GM19438 (cell line): ENCODE measurements at regions not wholly inside any gene's neighbourhood (a gene's known extent, or its start where the extent isn't known, plus 50 kb on each side); places are given as distances from the start of the nearest gene placed in this dataset.

Experiments
- ATAC-seq: cut with Tn5 transposase; IDR thresholded peaks from one replicate; pipeline ENCODE4 v1.9.1; 2021; ENCODE audit warnings: low read depth; ENCODE audit not compliant: unreplicated experiment

- ATAC-seq, result peak; percentile 75
Measured at GRCh38 chr3:117278424-117279190, 569.0 kb downstream of the TUSC7 start.

- ATAC-seq, result no peak
Measured at GRCh38 chr3:117281371-117281770, 571.8 kb downstream of the TUSC7 start.

- ATAC-seq, result no peak
Measured at GRCh38 chr3:117282566-117282965, 573.0 kb downstream of the TUSC7 start.

GRCh38 chr3:117285737-117286136 lies 576.2 kb downstream of the TUSC7 start:
- ATAC-seq, result no peak

DNA sequence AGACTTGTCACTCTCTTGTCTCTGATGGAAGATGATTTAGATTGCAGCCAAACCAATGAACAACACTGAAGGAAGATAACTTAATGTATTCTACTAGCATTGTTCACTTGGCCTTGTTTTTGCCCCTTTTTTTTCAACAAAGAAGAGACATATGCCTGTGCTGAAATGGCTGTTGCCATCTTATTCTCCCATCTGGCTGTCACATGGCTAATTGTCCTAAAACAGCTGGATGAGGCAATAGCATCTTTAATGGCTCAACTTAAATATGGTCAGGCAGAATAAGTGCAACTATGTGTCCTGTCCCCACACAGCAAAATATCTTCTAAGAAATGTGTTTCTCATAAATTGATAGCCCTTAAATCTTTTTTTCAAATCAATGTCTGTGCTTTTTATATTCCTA lies 576.9 kb downstream of the TUSC7 start:
- ATAC-seq, result no peak

DNA sequence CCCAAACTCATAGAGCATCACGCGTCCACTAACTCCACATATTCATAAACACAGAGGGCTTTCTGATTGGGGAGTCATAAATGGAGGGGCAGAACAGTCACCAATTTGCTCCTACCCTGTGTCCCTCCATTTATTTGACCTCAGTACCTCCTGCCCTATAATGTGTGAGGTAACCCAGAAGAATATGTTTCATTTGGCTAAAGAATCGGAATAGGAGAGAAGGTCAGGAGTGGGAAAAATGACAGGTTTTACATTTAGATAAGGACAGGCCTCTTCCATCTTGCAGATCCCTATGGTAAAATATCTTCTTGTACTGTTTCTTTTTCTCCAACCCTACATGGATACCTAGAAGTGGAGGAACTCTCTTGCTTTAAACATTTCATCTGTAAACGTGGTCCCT lies 578.0 kb downstream of the TUSC7 start:
- no peak for ATAC-seq

GRCh38 chr3:117291476-117291875 lies 581.9 kb downstream of the TUSC7 start:
- ATAC-seq, result no peak

GRCh38 chr3:117297065-117297464 lies 587.5 kb downstream of the TUSC7 start:
- no peak for ATAC-seq

- ATAC-seq, result no peak
Measured at GRCh38 chr3:117297541-117297940, 588.0 kb downstream of the TUSC7 start.

GRCh38 chr3:117298273-117298672 lies 588.7 kb downstream of the TUSC7 start:
- ATAC-seq, result no peak

DNA sequence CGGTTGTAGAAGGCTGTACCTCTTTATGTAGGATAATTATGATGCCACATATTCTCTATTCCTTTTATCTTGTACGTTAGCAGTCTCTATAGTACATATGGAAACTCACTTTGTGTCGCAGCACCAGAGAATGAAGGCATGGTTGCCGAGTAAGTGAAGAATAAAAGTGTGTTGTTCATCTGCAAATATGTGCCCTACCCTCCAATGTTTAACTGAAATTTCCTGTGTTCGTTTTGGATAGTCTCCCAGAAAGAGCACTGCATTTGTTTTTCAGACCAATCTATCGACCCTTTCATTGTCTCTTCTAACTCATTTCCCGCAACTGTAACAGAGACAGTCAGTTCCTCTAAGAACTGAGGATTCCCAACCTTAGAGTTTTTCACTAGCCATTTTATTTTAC lies 592.8 kb downstream of the TUSC7 start:
- ATAC-seq, result no peak

GRCh38 chr3:117303443-117303842 lies 593.9 kb downstream of the TUSC7 start:
- no peak for ATAC-seq

GRCh38 chr3:117304681-117305080 lies 595.1 kb downstream of the TUSC7 start:
- ATAC-seq, result no peak

- ATAC-seq, result no peak
Measured at GRCh38 chr3:117305681-117306080, 596.1 kb downstream of the TUSC7 start.

DNA sequence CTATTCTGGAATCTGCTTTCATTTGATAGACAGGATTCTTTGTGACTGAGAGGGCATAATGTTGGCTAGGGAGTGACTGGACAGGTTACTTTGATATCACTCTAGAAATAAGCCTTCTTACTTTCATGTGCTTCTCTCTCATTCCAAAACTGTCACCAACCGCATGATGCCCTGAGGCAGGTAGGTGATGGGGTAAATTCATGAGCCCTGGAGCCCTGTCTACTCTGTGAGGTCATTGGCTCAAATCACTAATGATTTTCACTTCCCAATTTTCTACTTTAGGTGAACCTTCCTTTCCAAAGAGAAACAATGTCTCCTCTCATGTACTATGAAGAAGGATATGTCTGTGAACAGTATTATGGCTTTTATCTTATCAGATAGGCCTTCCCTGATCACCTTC lies 596.7 kb downstream of the TUSC7 start:
- no peak for ATAC-seq

GRCh38 chr3:117308353-117308752 lies 598.8 kb downstream of the TUSC7 start:
- ATAC-seq, result no peak

DNA sequence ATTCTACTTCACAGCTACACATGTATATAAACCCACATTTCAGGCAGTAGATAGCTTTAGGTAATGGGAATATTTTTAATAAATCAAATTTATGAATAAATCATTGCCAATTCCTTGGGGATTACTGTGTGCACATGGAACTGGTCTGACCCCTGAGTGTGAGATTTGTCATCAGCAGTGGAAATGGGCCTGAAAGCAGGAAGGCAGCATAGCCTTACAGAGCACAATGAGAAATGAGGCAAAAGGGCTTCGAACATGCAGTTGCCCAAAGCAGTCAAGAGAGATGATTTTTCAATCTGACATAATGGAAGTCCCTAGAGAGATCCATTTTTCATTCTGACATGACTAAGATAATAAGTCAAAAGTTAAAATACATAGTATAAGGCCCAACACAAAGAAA lies 599.2 kb downstream of the TUSC7 start:
- no peak for ATAC-seq

DNA sequence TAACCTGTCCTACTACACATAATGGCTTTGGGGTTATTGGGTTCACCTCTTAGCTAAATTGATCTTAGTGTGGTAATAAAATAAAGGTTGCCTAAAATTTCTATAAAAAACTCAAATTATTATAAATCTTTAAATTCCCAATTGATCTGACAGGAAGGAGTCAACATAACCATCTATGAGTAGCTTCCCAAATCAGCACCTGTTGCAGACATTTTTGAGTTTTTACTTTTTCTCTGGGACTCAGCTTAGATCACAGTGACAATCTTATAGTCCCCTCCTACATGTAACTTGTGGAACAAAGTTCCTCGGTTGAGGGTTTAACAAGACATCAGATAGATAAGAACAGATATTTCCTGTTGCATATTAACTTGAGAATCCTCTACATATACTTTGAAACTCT lies 601.0 kb downstream of the TUSC7 start:
- no peak for ATAC-seq

GRCh38 chr3:117314441-117315150 lies 605.0 kb downstream of the TUSC7 start:
- no peak for ATAC-seq

- ATAC-seq, result no peak
Measured at GRCh38 chr3:117322866-117323265, 613.3 kb downstream of the TUSC7 start.

- ATAC-seq, result no peak
Measured at GRCh38 chr3:117346901-117347300, 637.3 kb downstream of the TUSC7 start.

GRCh38 chr3:117348884-117349283 lies 639.3 kb downstream of the TUSC7 start:
- no peak for ATAC-seq
